Astrocyte (in vitro differentiated cells and primary cell): ENCODE measurements at regions not wholly inside any gene's neighbourhood (a gene's known extent, or its start where the extent isn't known, plus 50 kb on each side); places are given as distances from the start of the nearest gene placed in this dataset.

ENCODE experiments used
- DNase-seq: peaks from one replicate; pipeline ENCODE4 v3.0.0-alpha.2; 2010; ENCODE audit warnings: low read depth
- FAIRE-seq: peaks from 2 replicates; lab custom pipeline; 2011; peaks lifted over from hg19 to GRCh38; lab: Jason Lieb, UNC
- H2AFZ ChIP-seq: 2 replicates; pipeline ENCODE4 v1.6.0; 2012; ENCODE audit warnings: low read depth, low read length, inconsistent platforms
- H3K27ac ChIP-seq: 2 replicates; pipeline ENCODE4 v1.5.1; 2011; ENCODE audit warnings: low read depth, low read length, inconsistent platforms
- H3K27me3 ChIP-seq: 2 replicates; pipeline ENCODE4 v1.6.0; 2011; ENCODE audit warnings: low read length, inconsistent platforms; ENCODE audit not compliant: insufficient read depth
- H3K36me3 ChIP-seq: 2 replicates; pipeline ENCODE4 v1.5.1; 2011; ENCODE audit warnings: low read length, inconsistent platforms; ENCODE audit not compliant: insufficient read depth
- H3K4me1 ChIP-seq: 2 replicates; pipeline ENCODE4 v1.5.1; 2011; ENCODE audit warnings: low read length, inconsistent platforms; ENCODE audit not compliant: insufficient read depth
- H3K4me2 ChIP-seq: 2 replicates; pipeline ENCODE4 v1.6.0; 2012; ENCODE audit warnings: low read length, inconsistent platforms
- H3K4me3 ChIP-seq: 2 replicates; pipeline ENCODE4 v1.5.1; 2011; ENCODE audit warnings: low read depth, mild to moderate bottlenecking, low read length, inconsistent platforms; ENCODE audit not compliant: insufficient read depth
- H3K79me2 ChIP-seq: 2 replicates; pipeline ENCODE4 v1.6.0; 2012; ENCODE audit warnings: mild to moderate bottlenecking, low read length, inconsistent platforms; ENCODE audit not compliant: insufficient read depth
- H3K9ac ChIP-seq: 2 replicates; pipeline ENCODE4 v1.6.0; 2012; ENCODE audit warnings: mild to moderate bottlenecking, low read length, inconsistent platforms
- H3K9me3 ChIP-seq: 2 replicates; pipeline ENCODE4 v1.5.1; 2012; ENCODE audit warnings: low read depth, mild to moderate bottlenecking, low read length, inconsistent platforms; ENCODE audit not compliant: insufficient read depth
- H4K20me1 ChIP-seq: 2 replicates; pipeline ENCODE4 v1.6.0; 2012; ENCODE audit warnings: low read length, inconsistent platforms; ENCODE audit not compliant: insufficient read depth
- H3K27ac Mint-ChIP-seq: one replicate; pipeline ENCODE4 v1.8.0; 2021; ENCODE audit warnings: mild to moderate bottlenecking, mixed read lengths; ENCODE audit not compliant: unreplicated experiment
- H3K27me3 Mint-ChIP-seq: one replicate; pipeline ENCODE4 v1.8.0; 2021; ENCODE audit warnings: low read depth, mixed read lengths; ENCODE audit not compliant: unreplicated experiment
- H3K36me3 Mint-ChIP-seq: one replicate; pipeline ENCODE4 v1.8.0; 2021; ENCODE audit warnings: low read depth, mixed read lengths; ENCODE audit not compliant: unreplicated experiment
- H3K4me1 Mint-ChIP-seq: one replicate; pipeline ENCODE4 v1.8.0; 2021; ENCODE audit warnings: low read depth, mixed read lengths; ENCODE audit not compliant: unreplicated experiment
- H3K4me3 Mint-ChIP-seq: one replicate; pipeline ENCODE4 v1.8.0; 2021; ENCODE audit warnings: mild to moderate bottlenecking, moderate library complexity, mixed read lengths; ENCODE audit not compliant: unreplicated experiment
- H3K9me3 Mint-ChIP-seq: one replicate; pipeline ENCODE4 v1.8.0; 2021; ENCODE audit warnings: mild to moderate bottlenecking, mixed read lengths; ENCODE audit not compliant: unreplicated experiment
- CTCF ChIP-seq: IDR thresholded peaks from 2 replicates; pipeline ENCODE4 v1.5.1; 2011; ENCODE audit warnings: low read depth, mild to moderate bottlenecking, inconsistent platforms, low read length, moderate library complexity; ENCODE audit not compliant: insufficient read depth
- EZH2 ChIP-seq: IDR thresholded peaks from 2 replicates; pipeline ENCODE4 v1.6.1; 2012; ENCODE audit warnings: mild to moderate bottlenecking, low read length, inconsistent platforms; ENCODE audit not compliant: insufficient read depth

- Histone ChIP-seq H3K4me3 (no peak overlapping the region), H4K20me1 (no peaks in the 10 kb centered on the region), H3K9me3 (no peaks in the 10 kb centered on the region), H3K27ac (no peak overlapping the region), H2AFZ (no peak overlapping the region), H3K9ac (no peak overlapping the region), H3K79me2 (no peaks in the 10 kb centered on the region), H3K4me1 (peaks cover 10% of the 10 kb centered on the region), H3K4me2 (peak overlapping the region; percentile 29), H3K36me3 (no peaks in the 10 kb centered on the region), H3K27me3 (no peaks in the 10 kb centered on the region)
- Mint-ChIP-seq H3K9me3 (no peaks in the 10 kb centered on the region), H3K4me1 (peaks cover 15% of the 10 kb centered on the region), H3K36me3 (no peaks in the 10 kb centered on the region), H3K27ac (peak overlapping the region; percentile 48), H3K27me3 (peaks cover 5% of the 10 kb centered on the region), H3K4me3 (no peak overlapping the region)
- TF ChIP-seq EZH2, result no peak
- TF ChIP-seq CTCF, result no peak
- FAIRE-seq, result no peak
- DNase-seq, result peak; percentile 86
These were observed 54.3 kb upstream of the TMCC3 start for GRCh38 chr12:94704452-94705306.

GRCh38 chr12:94702696-94703095 lies 52.3 kb upstream of the TMCC3 start:
- H3K9me3 ChIP-seq, result no peaks in the 10 kb centered on the region
- no peak overlapping the region for H3K4me3 Mint-ChIP-seq
- no peak overlapping the region for H3K4me3 ChIP-seq

More at GRCh38 chr12:94702696-94703095, 52.3 kb upstream of the TMCC3 start:
- TF ChIP-seq EZH2 (no peak), CTCF (no peak)
- peaks cover 15% of the 10 kb centered on the region for H3K4me1 Mint-ChIP-seq
- Histone ChIP-seq H3K9ac (no peak overlapping the region), H3K4me1 (peaks cover 10% of the 10 kb centered on the region), H3K36me3 (no peaks in the 10 kb centered on the region), H3K79me2 (no peaks in the 10 kb centered on the region), H3K4me2 (no peak overlapping the region), H3K27me3 (no peaks in the 10 kb centered on the region), H4K20me1 (no peaks in the 10 kb centered on the region), H2AFZ (no peak overlapping the region), H3K27ac (no peak overlapping the region)
- no peaks in the 10 kb centered on the region for H3K36me3 Mint-ChIP-seq
- peaks cover 3% of the 10 kb centered on the region for H3K27me3 Mint-ChIP-seq
- FAIRE-seq (no peak), DNase-seq (no peak)
- no peak overlapping the region for H3K27ac Mint-ChIP-seq
- no peaks in the 10 kb centered on the region for H3K9me3 Mint-ChIP-seq
